A549 (cell line): ENCODE measurements at regions not wholly inside any gene's neighbourhood (a gene's known extent, or its start where the extent isn't known, plus 50 kb on each side); places are given as distances from the start of the nearest gene placed in this dataset.

Experiments used
- ATAC-seq, 2 experiments: fragments of 200-7000 bp in 1 of 2; fragments of >200 bp in 1 of 2; cut with Nextera tagmentation in 1 of 2; cut with Tn5 transposase in 1 of 2; 3 replicates each; pipeline versions ENCODE4 v1.8.0 to v1.9.1; 2018 to 2020; ENCODE audit warnings: mild to moderate bottlenecking in 1 of 2, moderate library complexity in 1 of 2
- CTCF ChIA-PET: fragments of 300-600 bp; sonication (Branson Sonifier 250); formaldehyde crosslinking; extraction: SDS; loops from one replicate; lab custom pipeline; 2021; ENCODE audit warnings: antibody characterized with exemption, inconsistent platforms; lab: Yijun Ruan, JAX
- POLR2A ChIA-PET: fragments of 350-600 bp; formaldehyde crosslinking; extraction: SDS; loops from one replicate; lab custom pipeline; 2021; ENCODE audit warnings: antibody characterized with exemption, inconsistent platforms; lab: Yijun Ruan, JAX
- DNase-seq, 2 experiments: peaks; one replicate each; pipeline versions ENCODE4 v3.0.0 to v3.0.0-alpha.2; 2011 to 2016; ENCODE audit warnings: low read depth in 1 of 2, low spot score in 1 of 2
- FAIRE-seq: peaks from 2 replicates; lab custom pipeline; 2011; peaks lifted over from hg19 to GRCh38; lab: Jason Lieb, UNC
- H3K27ac ChIP-seq, 2 experiments: fragments of >200 bp; sonication (Bioruptor Twin); formaldehyde crosslinking; 3 replicates each; pipeline ENCODE4 v1.5.1; 2016 to 2017
- H3K4me1 ChIP-seq: fragments of >200 bp; sonication (Bioruptor Twin); formaldehyde crosslinking; 3 replicates; pipeline ENCODE4 v1.6.1; 2016
- H3K4me2 ChIP-seq: fragments of >200 bp; sonication (Bioruptor Twin); formaldehyde crosslinking; 3 replicates; pipeline ENCODE4 v1.6.1; 2016
- H3K4me3 ChIP-seq: fragments of >200 bp; sonication (Bioruptor Twin); formaldehyde crosslinking; 3 replicates; pipeline ENCODE4 v1.5.1; 2016
- H3K9me3 ChIP-seq: fragments of >200 bp; sonication (Bioruptor Twin); formaldehyde crosslinking; 3 replicates; pipeline ENCODE4 v1.6.1; 2016
- CBX2 ChIP-seq: fragments of 200-600 bp; sonication (generic); IDR thresholded peaks from 2 replicates; pipeline ENCODE4 v1.6.1; 2016; ENCODE audit warnings: low read depth, mild to moderate bottlenecking, borderline replicate concordance
- CEBPB ChIP-seq, 2 experiments: fragments of >200 bp in 1 of 2; sonication (Bioruptor Twin) in 1 of 2; formaldehyde crosslinking in 1 of 2; IDR thresholded peaks; 2 replicates each; pipeline ENCODE4 v1.6.1; 2012 to 2016
- CHD4 ChIP-seq: fragments of 200-600 bp; sonication (generic); IDR thresholded peaks from 2 replicates; pipeline ENCODE4 v1.6.1; 2016; ENCODE audit warnings: antibody characterized with exemption, mild to moderate bottlenecking, borderline replicate concordance
- EHF ChIP-seq: fragments of 250-450 bp; sonication (Bioruptor Pico); IDR thresholded peaks from 2 replicates; pipeline ENCODE4 v1.5.0; 2020; ENCODE audit warnings: mild to moderate bottlenecking
- EHMT2 ChIP-seq: fragments of 200-600 bp; sonication (generic); IDR thresholded peaks from 2 replicates; pipeline ENCODE4 v1.6.1; 2016; ENCODE audit warnings: antibody characterized with exemption, low read depth, mild to moderate bottlenecking, moderate library complexity
- ESRRA ChIP-seq: fragments of 150-350 bp; IDR thresholded peaks from 2 replicates; pipeline ENCODE4 v1.6.1; 2014; ENCODE audit warnings: mild to moderate bottlenecking, low read length, borderline replicate concordance
- FOSB ChIP-seq: fragments of 250-450 bp; sonication (Bioruptor Pico); IDR thresholded peaks from 2 replicates; pipeline ENCODE4 v1.5.0; 2020; ENCODE audit warnings: mild to moderate bottlenecking, moderate library complexity
- HDAC2 ChIP-seq: fragments of 200-600 bp; sonication (generic); IDR thresholded peaks from 2 replicates; pipeline ENCODE4 v1.6.1; 2016
- HOXB13 ChIP-seq: fragments of 250-450 bp; sonication (Bioruptor Pico); IDR thresholded peaks from 2 replicates; pipeline ENCODE4 v1.5.0; 2020; ENCODE audit warnings: low read depth, mild to moderate bottlenecking, moderate library complexity
- JUN ChIP-seq, 2 experiments: fragments of >200 bp; sonication (Bioruptor Twin); formaldehyde crosslinking; IDR thresholded peaks; 2 replicates in 1 of 2; 3 replicates in 1 of 2; pipeline ENCODE4 v1.6.1; 2016 to 2017
- MAFK ChIP-seq: fragments of 450-650 bp; IDR thresholded peaks from 2 replicates; pipeline ENCODE4 v1.6.1; 2014; ENCODE audit not compliant: partially characterized antibody
- MYC ChIP-seq: IDR thresholded peaks from 2 replicates; pipeline ENCODE4 v1.6.1; 2012; ENCODE audit warnings: mild to moderate bottlenecking, inconsistent platforms, low read length, improper control_type of control experiment, borderline replicate concordance
- NFE2L2 ChIP-seq: fragments of 150-350 bp; conservative IDR thresholded peaks from 2 replicates; pipeline ENCODE4 v1.6.1; 2014; ENCODE audit warnings: low read length
- NPAS2 ChIP-seq: fragments of 250-450 bp; sonication (Bioruptor Pico); IDR thresholded peaks from 2 replicates; pipeline ENCODE4 v1.8.0; 2022; ENCODE audit warnings: mild to moderate bottlenecking, moderate library complexity, borderline replicate concordance
- NR3C1 ChIP-seq: fragments of >200 bp; sonication (Bioruptor Twin); formaldehyde crosslinking; IDR thresholded peaks from 3 replicates; pipeline ENCODE4 v1.6.1; 2017
- POLR2A ChIP-seq: IDR thresholded peaks from 2 replicates; pipeline ENCODE4 v1.6.1; 2012; ENCODE audit warnings: mild to moderate bottlenecking, low read length
- POLR2AphosphoS2 ChIP-seq: conservative IDR thresholded peaks from 2 replicates; pipeline ENCODE4 v1.6.1; 2012; ENCODE audit warnings: low read length, improper control_type of control experiment, inconsistent platforms
- RARB ChIP-seq: fragments of 250-450 bp; sonication (Bioruptor Pico); IDR thresholded peaks from 2 replicates; pipeline ENCODE4 v1.8.0; 2021; ENCODE audit warnings: mild to moderate bottlenecking, moderate library complexity
- RCOR1 ChIP-seq: fragments of 150-350 bp; IDR thresholded peaks from 2 replicates; pipeline ENCODE4 v1.6.1; 2014; ENCODE audit warnings: antibody characterized with exemption, low read length, low read depth
- RNF2 ChIP-seq: fragments of 200-600 bp; sonication (generic); IDR thresholded peaks from 2 replicates; pipeline ENCODE4 v1.6.1; 2016; ENCODE audit warnings: low read depth, mild to moderate bottlenecking, antibody characterized with exemption, moderate library complexity, borderline replicate concordance
- SMC3 ChIP-seq: fragments of >200 bp; sonication (Bioruptor Twin); formaldehyde crosslinking; IDR thresholded peaks from 3 replicates; pipeline ENCODE4 v1.6.1; 2018; ENCODE audit warnings: inconsistent platforms
- ZC3H11A ChIP-seq: fragments of 450-650 bp; IDR thresholded peaks from 2 replicates; pipeline ENCODE4 v1.6.1; 2014; ENCODE audit warnings: antibody characterized with exemption, mild to moderate bottlenecking
- ZSCAN20 ChIP-seq: fragments of 250-450 bp; sonication (Bioruptor Pico); IDR thresholded peaks from 2 replicates; pipeline ENCODE4 v1.8.0; 2022; ENCODE audit warnings: mild to moderate bottlenecking, moderate library complexity
- WGBS: methylation state at CpG from one replicate; pipeline ENCODE4 v1.1.6; 2017; ENCODE audit errors: missing lambda C conversion rate; 5-methylcytosine and 5-hydroxymethylcytosine counted together
- TF ChIP-seq, protein P1 (sequence below): IDR thresholded peaks from 2 replicates; pipeline ENCODE4 v1.6.1; 2012
- TF ChIP-seq, protein P2 (sequence below): fragments of 200-600 bp; sonication (generic); IDR thresholded peaks from 2 replicates; pipeline ENCODE4 v1.6.1; 2016; ENCODE audit warnings: antibody characterized with exemption, mild to moderate bottlenecking, moderate library complexity
- TF ChIP-seq, protein P3 (sequence below): fragments of >200 bp; sonication (Bioruptor Twin); formaldehyde crosslinking; IDR thresholded peaks from 3 replicates; pipeline ENCODE4 v1.5.1; 2016

DNA sequence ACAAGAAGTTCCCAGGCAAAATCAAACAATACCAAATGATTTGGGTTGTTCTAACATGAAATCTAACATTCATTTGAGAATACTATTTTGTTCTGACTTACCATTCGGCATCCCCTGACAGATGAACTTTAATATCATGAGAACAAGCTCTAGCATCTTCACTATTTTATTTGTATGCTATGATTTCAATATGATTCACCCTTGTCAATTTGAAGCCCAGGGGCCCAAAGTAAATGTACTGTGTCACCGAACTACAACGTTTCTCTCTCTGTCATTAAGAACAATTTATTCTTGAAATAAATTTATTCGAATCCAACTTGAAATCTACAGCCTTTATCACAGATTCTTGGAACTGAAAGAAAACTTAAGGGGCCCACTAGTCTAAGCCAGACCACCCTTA lies 146.2 kb upstream of the RASSF8 start:
- Histone ChIP-seq H3K4me1 (peaks cover 9% of the 10 kb centered on the region; the same call in 2 of the 3 replicates), H3K4me2 (no peak overlapping the region; the same call in 2 of the 3 replicates), H3K9me3 (0 out of 3 replicates have a peak, but pooled peaks cover 3% of the 10 kb centered on the region), H3K4me3 (no peak overlapping the region), H3K27ac (no peak overlapping the region)
- WGBS = 52% methylated on average over 4 of the region's 4 CpGs
- ChIA-PET CTCF (no interaction called here), POLR2A (no interaction called here)
- DNase-seq (no peak), ATAC-seq (no peak), FAIRE-seq (no peak)
- no peak for TF ChIP-seq CEBPB (IDR thresholded peaks at IDR 0.05)
- TF ChIP-seq ESRRA = no peak
- TF ChIP-seq EHMT2 = no peak
- no peak for TF ChIP-seq EHF
- TF ChIP-seq, protein P1, sequence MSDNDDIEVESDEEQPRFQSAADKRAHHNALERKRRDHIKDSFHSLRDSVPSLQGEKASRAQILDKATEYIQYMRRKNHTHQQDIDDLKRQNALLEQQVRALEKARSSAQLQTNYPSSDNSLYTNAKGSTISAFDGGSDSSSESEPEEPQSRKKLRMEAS = no peak
- TF ChIP-seq NPAS2 = no peak
- no peak for TF ChIP-seq HOXB13 (CRISPR knock-in tag)
- no peak for TF ChIP-seq RCOR1

DNA sequence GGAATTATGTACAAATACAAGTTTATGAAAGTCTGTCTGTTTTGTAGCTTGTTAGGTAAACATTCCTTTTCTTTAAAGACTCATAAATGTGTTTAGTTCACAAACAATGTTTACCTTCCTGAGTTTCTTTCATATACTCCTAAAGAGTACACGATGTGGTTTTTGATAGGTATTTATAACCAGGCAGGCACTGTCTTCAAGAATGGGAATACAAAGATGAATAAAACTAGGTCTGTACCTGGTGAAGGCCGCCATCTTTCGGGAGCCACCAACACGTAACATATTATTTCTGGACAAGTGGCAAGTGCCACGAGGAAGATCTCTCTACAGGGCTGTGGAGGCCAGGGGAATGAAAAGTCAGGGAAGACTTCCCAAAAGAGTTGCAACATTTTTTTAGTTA lies 144.6 kb upstream of the RASSF8 start:
- no peak overlapping the region for H3K4me2 ChIP-seq
- peaks cover 9% of the 10 kb centered on the region; the same call in 2 of the 3 replicates for H3K4me1 ChIP-seq
- WGBS = 65% methylated on average over 5 of the region's 5 CpGs
- DNase-seq (no peak), ATAC-seq (no peak), FAIRE-seq (no peak)
- ChIA-PET POLR2A (interaction anchor here (0.6 kb wide), 1 partner anchor 138 kb away, joined by 4 read pairs; no protein-coding TSS in a partner anchor), CTCF (no interaction called here)
- no peak overlapping the region for H3K4me3 ChIP-seq
- TF ChIP-seq CBX2 (no peak), HOXB13 (CRISPR knock-in tag) (no peak), MYC (no peak), CHD4 (no peak), SMC3 (no peak), FOSB (no peak), RNF2 (no peak), RARB (CRISPR knock-in tag) (no peak), ZC3H11A (no peak), NR3C1 (no peak), MAFK (no peak), NFE2L2 (no peak), JUN (IDR thresholded peaks at IDR 0.05) (no peak), POLR2A (no peak), RCOR1 (no peak), ZSCAN20 (CRISPR knock-in tag) (no peak), POLR2AphosphoS2 (no peak), HDAC2 (no peak)
- TF ChIP-seq, protein P2, sequence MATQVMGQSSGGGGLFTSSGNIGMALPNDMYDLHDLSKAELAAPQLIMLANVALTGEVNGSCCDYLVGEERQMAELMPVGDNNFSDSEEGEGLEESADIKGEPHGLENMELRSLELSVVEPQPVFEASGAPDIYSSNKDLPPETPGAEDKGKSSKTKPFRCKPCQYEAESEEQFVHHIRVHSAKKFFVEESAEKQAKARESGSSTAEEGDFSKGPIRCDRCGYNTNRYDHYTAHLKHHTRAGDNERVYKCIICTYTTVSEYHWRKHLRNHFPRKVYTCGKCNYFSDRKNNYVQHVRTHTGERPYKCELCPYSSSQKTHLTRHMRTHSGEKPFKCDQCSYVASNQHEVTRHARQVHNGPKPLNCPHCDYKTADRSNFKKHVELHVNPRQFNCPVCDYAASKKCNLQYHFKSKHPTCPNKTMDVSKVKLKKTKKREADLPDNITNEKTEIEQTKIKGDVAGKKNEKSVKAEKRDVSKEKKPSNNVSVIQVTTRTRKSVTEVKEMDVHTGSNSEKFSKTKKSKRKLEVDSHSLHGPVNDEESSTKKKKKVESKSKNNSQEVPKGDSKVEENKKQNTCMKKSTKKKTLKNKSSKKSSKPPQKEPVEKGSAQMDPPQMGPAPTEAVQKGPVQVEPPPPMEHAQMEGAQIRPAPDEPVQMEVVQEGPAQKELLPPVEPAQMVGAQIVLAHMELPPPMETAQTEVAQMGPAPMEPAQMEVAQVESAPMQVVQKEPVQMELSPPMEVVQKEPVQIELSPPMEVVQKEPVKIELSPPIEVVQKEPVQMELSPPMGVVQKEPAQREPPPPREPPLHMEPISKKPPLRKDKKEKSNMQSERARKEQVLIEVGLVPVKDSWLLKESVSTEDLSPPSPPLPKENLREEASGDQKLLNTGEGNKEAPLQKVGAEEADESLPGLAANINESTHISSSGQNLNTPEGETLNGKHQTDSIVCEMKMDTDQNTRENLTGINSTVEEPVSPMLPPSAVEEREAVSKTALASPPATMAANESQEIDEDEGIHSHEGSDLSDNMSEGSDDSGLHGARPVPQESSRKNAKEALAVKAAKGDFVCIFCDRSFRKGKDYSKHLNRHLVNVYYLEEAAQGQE = no peak
- TF ChIP-seq, protein P3, sequence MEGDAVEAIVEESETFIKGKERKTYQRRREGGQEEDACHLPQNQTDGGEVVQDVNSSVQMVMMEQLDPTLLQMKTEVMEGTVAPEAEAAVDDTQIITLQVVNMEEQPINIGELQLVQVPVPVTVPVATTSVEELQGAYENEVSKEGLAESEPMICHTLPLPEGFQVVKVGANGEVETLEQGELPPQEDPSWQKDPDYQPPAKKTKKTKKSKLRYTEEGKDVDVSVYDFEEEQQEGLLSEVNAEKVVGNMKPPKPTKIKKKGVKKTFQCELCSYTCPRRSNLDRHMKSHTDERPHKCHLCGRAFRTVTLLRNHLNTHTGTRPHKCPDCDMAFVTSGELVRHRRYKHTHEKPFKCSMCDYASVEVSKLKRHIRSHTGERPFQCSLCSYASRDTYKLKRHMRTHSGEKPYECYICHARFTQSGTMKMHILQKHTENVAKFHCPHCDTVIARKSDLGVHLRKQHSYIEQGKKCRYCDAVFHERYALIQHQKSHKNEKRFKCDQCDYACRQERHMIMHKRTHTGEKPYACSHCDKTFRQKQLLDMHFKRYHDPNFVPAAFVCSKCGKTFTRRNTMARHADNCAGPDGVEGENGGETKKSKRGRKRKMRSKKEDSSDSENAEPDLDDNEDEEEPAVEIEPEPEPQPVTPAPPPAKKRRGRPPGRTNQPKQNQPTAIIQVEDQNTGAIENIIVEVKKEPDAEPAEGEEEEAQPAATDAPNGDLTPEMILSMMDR = no peak
- 0 out of 3 replicates have a peak, but pooled peaks cover 3% of the 10 kb centered on the region for H3K9me3 ChIP-seq
- H3K27ac ChIP-seq = no peak overlapping the region
